ENCODE measurements at regions not wholly inside any gene's neighbourhood (a gene's known extent, or its start where the extent isn't known, plus 50 kb on each side); places are given as distances from the start of the nearest gene placed in this dataset.

GRCh38 chr11:113554526-113554925 is 79.3 kb upstream of the DRD2 start:
- DNase-seq (ENCODE audit: low read depth) = no peak

DNA sequence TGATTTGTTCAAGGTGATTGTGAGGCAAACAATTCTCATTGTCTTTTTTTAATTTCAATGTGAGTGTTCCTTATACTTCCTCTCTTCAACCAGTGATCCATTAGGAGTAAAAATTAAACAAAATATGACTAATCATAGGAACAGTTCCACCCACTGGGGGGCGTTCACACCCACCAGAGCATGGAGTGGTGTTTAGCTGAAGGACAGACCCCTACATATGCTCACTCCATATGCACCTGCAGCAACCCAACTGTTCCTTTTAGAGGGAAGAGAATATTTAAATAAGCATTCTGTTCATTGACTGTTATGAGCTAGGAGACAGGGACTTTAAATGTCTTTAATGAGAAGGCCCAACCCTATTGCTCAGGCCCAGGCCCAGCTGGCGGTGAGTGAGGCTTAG is 78.7 kb upstream of the DRD2 start:
- DNase-seq (ENCODE audit: low read depth) = no peak

DNA sequence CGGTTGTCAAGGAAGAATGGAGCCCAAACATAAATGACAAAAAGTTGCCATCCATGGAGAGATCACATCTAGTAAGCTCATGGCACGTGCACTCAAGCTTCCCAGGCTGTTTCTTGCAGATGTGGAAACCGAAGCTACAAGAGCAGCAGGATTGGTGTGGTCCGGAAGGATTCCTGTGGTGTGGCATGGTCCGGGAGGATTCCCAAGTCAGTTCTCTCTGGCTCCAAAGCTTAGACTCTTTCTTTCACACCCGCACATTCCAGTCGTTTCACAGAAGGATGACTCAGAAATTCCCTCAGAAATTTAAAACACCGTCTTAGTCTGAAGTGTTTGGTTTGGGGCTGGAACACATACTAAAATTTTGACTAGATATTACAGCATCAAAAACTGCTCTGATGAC is 78.0 kb upstream of the DRD2 start:
- peak; percentile 97 for DNase-seq (ENCODE audit: low read depth)

DNA sequence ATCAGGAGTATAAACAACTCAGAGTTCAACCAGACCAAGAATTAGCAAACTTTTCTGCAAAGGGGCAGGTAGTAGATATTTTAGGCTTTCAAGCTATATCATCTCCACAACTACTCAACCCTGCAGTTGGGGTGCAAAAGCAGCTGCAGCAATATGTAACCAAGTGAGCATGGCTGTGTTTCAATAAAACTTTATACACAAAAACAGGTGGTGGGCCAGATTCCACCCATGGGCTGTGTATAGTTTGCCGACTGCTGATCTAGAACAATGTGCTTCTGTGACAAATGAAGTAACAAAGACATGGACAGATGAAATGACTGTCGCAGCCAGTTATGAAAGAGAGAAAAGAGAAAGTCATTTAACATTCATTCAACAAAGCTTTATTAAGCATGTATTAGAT is 77.1 kb upstream of the DRD2 start:
- no peak for DNase-seq (ENCODE audit: low read depth)

DNA sequence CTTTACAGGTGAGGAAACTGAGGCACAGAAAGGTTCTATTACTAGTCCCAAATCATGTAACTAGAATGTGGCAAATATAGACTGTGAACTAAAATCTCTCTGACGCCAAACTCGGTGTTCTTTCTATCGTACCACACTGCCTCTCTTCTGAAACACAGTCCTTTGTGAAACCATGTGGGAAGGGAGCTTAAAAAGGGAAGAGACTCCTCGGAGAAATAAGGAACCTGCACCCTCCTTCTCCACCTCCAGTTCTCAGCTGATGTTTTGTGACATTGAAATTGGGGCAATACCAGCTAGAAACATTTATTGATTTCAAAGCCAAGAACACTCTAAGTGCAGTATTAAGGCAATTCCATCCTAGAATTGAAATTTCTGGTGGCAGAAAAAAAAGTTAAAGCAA is 76.4 kb upstream of the DRD2 start:
- DNase-seq (ENCODE audit: low read depth) = no peak

- no peak for DNase-seq (ENCODE audit: low read depth)
Measured at GRCh38 chr11:113549611-113550578, 74.7 kb upstream of the DRD2 start.

DNA sequence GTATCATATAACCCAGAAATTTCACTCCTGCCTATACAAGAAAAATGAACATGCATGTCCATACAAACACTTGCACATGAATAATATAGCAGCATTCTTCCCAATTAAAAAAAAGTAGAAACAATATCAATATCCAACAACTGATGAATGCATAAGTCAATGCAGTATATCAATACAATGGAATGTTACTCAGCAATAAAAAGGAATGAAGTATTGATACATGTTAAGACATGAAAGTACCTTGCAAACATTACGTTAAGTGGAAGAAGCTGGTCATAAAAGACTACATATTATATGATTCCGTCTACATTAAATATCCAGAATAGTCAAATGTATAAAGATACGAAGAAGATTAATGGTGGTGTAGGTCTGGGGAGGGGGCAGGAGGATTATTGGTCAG is 73.9 kb upstream of the DRD2 start:
- no peak for DNase-seq (ENCODE audit: low read depth)

- DNase-seq (ENCODE audit: low read depth) = no peak
Measured at GRCh38 chr11:113547739-113548138, 72.5 kb upstream of the DRD2 start.

GRCh38 chr11:113546757-113547507 is 71.7 kb upstream of the DRD2 start:
- DNase-seq (ENCODE audit: low read depth) = peak; percentile 68

GRCh38 chr11:113542420-113542819 is 67.2 kb upstream of the DRD2 start:
- DNase-seq (ENCODE audit: low read depth) = no peak

GRCh38 chr11:113540416-113541330 is 65.5 kb upstream of the DRD2 start:
- no peak for DNase-seq (ENCODE audit: low read depth)

DNA sequence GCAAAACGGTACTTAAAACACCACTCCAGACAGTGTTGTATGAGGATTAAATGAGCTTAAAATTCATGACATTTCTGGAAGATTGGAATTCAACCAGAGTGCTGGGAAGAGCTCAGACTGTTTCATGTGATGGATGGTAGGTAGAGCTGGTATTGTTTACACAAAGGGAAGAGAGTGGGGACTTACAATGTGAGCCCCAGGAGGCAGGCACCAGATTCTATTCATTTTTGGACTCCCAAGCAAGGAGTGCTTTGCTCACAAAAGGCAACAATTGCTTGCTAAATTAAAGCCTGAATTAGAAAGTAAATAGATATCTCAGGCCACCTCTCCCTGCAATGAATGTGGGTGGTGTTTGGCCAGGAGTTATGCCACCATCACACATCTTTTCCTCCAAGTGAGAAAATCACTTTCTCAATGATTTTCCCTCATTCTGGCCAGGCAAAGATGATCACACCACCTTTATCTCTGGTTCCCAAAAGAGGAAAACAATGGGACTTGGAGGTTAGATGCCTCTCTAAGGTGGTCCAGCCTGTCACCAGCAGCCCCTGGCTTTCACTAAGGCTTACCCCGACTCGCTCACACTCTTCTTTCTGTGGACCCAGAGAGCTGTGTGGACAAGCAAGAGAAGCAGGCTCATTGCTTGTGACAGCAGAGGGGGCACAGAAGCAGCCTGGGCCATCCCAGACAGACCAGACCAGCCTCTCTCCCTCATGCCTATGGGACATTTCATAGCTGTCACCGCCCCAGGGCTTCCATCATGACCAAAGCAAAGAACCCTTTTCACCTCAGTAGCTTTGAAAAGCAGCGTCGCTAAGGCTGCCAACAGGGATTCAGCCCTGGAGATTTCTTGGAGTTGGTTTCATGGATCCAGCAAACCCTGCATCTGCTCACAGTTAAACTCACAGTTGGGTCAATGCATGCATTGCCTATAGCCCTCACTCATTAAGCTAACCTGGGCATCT is 63.5 kb upstream of the DRD2 start:
- no peak for DNase-seq (ENCODE audit: low read depth)

GRCh38 chr11:113534625-113535024 is 59.4 kb upstream of the DRD2 start:
- no peak for DNase-seq (ENCODE audit: low read depth)

DNA sequence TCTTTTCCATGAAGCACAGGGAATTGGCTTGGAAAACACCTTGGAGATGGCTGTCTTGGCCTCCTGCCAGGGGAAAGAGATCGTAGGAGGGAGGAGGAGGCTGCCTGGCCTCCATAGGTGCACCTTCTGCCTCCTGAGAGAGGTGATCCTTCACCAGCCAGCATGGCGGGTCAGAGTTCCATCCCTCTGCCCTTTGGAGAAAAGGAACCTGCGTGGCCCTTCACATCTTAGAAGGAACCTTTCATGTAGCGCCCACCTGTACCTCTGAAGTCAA is 58.2 kb upstream of the DRD2 start:
- no peak for DNase-seq (ENCODE audit: low read depth)

DNA sequence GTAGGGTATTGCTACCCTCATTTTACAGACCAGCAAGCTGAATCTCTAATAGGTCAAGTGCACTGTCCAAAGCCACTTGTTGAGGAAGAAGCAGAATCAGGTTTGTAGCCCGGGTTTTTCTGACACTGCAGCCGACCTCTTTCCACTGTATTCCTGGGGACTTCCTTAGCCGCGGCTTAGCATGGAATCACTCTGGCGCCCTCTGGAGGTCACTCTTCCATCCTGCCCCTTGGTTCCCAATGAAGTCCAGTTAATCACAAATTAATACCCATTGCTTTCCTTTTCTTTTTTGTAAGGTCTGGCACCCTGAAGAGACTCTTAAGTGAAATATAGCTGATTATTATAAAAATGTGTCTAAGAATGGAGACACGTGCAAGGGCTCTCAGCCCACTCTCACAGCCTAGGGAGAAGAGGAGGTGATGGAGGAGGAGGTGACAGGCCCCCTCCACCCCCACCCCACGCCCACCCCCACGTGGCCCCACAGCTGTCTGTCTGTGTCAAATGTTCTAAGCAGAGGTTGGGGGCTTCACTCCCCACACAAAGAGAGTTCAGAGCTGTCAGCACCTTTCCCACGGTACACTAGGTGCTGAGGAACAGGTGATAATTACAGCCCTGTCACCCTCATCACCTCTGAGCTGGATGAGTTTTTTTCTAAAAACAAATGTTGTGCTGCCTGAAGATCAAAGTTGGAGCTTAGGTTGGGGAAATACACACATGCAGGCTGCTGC is 57.7 kb upstream of the DRD2 start:
- DNase-seq (ENCODE audit: low read depth) = peak; percentile 72

DNA sequence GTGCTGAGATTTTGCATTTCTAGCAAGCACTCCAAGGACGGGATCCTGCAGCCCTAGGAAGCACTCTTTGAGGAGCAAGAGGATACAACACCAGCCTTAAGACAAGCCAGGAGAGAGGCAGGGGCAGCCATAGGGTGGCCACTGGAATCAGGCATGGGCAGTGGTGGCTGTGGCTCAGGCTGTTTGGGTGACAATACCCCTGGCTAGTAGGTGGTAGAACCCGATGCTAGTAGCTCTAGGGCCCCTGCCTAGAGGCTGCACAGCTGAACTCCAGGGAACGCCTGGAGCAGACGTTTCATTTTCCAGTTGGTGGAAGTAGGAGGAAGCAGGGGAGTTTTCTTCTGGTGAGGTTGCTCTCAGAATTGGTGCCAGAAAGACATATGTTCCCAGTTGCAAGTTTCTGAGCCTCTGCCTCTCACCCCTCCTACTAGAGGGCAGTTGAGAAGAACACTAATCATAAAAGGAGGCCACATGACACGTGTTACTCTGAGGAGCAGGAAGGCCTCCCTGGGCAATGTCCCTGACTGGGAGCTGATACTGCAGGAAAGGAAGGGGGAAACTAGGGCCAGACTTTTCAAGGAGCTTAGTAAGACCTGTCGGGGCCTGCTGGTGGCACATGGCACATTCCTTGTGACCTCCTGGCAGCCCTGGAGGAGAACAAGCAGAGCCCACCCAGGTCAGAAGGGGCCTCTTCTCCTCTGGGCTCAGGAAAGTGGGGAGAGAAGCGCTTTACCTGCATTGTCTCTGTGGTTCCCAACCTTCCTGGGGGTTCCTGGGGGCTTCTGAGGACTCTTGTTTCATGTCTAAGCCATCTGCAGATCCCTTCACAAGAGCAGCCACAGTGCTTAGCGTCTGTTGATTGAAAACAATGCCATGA is 56.6 kb upstream of the DRD2 start:
- DNase-seq (ENCODE audit: low read depth) = peak; percentile 7

- DNase-seq (ENCODE audit: low read depth) = no peak
Measured at GRCh38 chr11:113531083-113531482, 55.9 kb upstream of the DRD2 start.

DNA sequence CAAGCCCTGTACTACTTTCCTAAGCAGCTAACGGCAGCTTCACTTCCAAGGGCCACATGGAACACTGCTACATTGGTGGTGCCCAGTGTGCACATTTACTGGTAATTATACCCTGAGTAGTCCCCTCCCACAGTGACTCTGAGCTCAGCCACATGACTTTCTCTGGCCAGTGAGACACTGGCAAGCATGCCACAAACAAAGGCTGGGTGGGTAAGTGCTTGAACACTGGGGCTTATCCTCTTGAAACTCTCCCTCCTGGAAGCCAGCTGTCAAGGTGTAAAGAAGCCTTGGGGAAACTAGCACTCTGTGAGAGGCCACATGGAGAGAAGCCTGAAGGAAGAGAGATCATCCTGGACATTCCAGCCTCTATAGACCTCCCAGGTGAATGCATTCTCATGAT is 54.4 kb upstream of the DRD2 start:
- no peak for DNase-seq (ENCODE audit: low read depth)

- DNase-seq (ENCODE audit: low read depth) = peak; percentile 6
Measured at GRCh38 chr11:113528982-113529381, 53.8 kb upstream of the DRD2 start.

DNA sequence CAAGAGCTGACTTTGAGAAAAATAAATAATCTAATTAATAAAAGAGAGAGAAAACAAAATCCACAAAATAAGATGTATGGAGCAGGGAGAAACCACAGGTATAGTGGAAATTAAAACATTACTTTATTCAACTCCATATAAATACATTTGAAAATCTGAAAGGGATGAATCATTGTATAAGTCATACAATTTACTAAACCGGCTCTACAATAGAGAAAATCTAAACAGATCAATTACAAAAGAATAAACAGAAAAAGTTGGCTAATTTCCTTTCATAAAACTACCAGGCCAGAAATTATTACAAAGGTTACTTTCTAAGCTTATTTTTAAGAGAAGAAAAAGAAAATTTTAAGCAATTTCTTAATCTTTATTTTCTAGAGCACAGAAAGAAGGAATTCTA is 51.3 kb upstream of the DRD2 start:
- DNase-seq (ENCODE audit: low read depth) = no peak
